Ascending aorta (tissue), 2 donors: ENCODE measurements at regions not wholly inside any gene's neighbourhood (a gene's known extent, or its start where the extent isn't known, plus 50 kb on each side); places are given as distances from the start of the nearest gene placed in this dataset.
"Not testable (repeated sequence)": the region's sequence is repeated elsewhere in the genome, so short reads cannot be mapped to it uniquely, and the experiment has no call there.

Experiments
- DNase-seq, 2 donors: peaks; one replicate each; pipeline ENCODE4 v3.0.0-alpha.2; 2019; ENCODE audit warnings: low spot score in 2 of 2
- H3K27ac ChIP-seq, 2 donors: fragments of 200-600 bp; sonication (generic); one replicate each; pipeline ENCODE4 v1.5.1; 2016 to 2017; ENCODE audit warnings: mild to moderate bottlenecking in 1 of 2
- H3K27me3 ChIP-seq: fragments of 200-600 bp; sonication (generic); one replicate; pipeline ENCODE4 v1.5.1; 2017
- H3K36me3 ChIP-seq, 2 donors: fragments of 200-600 bp; sonication (generic); one replicate each; pipeline ENCODE4 v1.5.1; 2016
- H3K4me1 ChIP-seq, 2 donors: fragments of 200-600 bp; sonication (generic); one replicate each; pipeline ENCODE4 v1.5.1; 2016 to 2017; ENCODE audit warnings: mild to moderate bottlenecking in 1 of 2
- H3K4me3 ChIP-seq, 2 donors: fragments of 200-600 bp; sonication (generic); one replicate each; pipeline ENCODE4 v1.5.1; 2016 to 2017; ENCODE audit warnings: mild to moderate bottlenecking in 1 of 2
- H3K9me3 ChIP-seq, 2 donors: fragments of 200-600 bp; sonication (generic); one replicate each; pipeline ENCODE4 v1.5.1; 2016
- intact Hi-C: fragments of 100-400 bp; cut with DNase I; formaldehyde crosslinking; loops from one replicate; pipeline ENCODE4 v1.15.1; 2023
- TF ChIP-seq, protein P1 (sequence below), 3 experiments: fragments of 200-600 bp in 2 of 3; fragments of 450-650 bp in 1 of 3; sonication (generic) in 2 of 3; IDR thresholded peaks; one replicate each; pipeline ENCODE4 v1.5.1; 2016 to 2019; ENCODE audit warnings: antibody characterized with exemption in 3 of 3, mild to moderate bottlenecking in 1 of 3, moderate library complexity in 1 of 3

GRCh38 chr10:42242135-42242805 lies 396.1 kb downstream of the ZNF33B start:
- no peak for DNase-seq
- no peaks in the 10 kb centered on the region for H3K4me1 ChIP-seq
- H3K4me3 ChIP-seq = no peak overlapping the region
- H3K36me3 ChIP-seq = no peaks in the 10 kb centered on the region
- intact Hi-C loops = no loop called here
- no peaks in the 10 kb centered on the region for H3K27me3 ChIP-seq
- no peaks in the 10 kb centered on the region for H3K9me3 ChIP-seq
- TF ChIP-seq, protein P1, sequence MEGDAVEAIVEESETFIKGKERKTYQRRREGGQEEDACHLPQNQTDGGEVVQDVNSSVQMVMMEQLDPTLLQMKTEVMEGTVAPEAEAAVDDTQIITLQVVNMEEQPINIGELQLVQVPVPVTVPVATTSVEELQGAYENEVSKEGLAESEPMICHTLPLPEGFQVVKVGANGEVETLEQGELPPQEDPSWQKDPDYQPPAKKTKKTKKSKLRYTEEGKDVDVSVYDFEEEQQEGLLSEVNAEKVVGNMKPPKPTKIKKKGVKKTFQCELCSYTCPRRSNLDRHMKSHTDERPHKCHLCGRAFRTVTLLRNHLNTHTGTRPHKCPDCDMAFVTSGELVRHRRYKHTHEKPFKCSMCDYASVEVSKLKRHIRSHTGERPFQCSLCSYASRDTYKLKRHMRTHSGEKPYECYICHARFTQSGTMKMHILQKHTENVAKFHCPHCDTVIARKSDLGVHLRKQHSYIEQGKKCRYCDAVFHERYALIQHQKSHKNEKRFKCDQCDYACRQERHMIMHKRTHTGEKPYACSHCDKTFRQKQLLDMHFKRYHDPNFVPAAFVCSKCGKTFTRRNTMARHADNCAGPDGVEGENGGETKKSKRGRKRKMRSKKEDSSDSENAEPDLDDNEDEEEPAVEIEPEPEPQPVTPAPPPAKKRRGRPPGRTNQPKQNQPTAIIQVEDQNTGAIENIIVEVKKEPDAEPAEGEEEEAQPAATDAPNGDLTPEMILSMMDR (IDR thresholded peaks at IDR 0.05) = no peak
- no peak overlapping the region for H3K27ac ChIP-seq

- H3K4me1 ChIP-seq, DNase-seq, H3K4me3 ChIP-seq, H3K27me3 ChIP-seq, H3K9me3 ChIP-seq, intact Hi-C loops, H3K27ac ChIP-seq, H3K36me3 ChIP-seq: not testable (repeated sequence)
These were observed 402.0 kb downstream of the ZNF33B start for GRCh38 chr10:42236401-42236800.

DNA sequence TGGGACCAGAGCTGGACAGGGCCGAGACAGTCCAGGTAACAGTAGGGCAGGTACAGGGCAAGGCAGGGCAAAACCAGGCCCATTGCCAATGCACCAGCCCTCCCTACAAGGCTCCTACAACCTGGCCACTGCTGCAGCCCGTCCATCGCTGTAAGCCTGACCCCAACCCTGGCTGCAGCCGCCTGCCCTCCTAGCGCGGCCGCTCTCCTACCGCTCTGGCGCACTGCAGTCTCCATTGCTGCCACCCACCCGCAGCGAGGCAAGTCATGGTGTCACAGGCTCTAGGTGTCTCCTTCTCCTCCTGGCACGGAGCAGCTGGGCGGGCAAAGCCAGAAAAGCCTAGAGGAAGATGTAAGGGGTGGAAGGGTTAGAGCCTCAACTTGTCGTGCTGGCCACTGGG lies 402.6 kb downstream of the ZNF33B start:
- intact Hi-C loops, H3K27ac ChIP-seq, H3K36me3 ChIP-seq, H3K9me3 ChIP-seq, DNase-seq, H3K4me3 ChIP-seq, H3K27me3 ChIP-seq, H3K4me1 ChIP-seq: not testable (repeated sequence)

- H3K27me3 ChIP-seq, H3K4me3 ChIP-seq, H3K27ac ChIP-seq, DNase-seq, H3K9me3 ChIP-seq, H3K36me3 ChIP-seq, intact Hi-C loops, H3K4me1 ChIP-seq: not testable (repeated sequence)
These were observed 403.1 kb downstream of the ZNF33B start for GRCh38 chr10:42235241-42235640.

GRCh38 chr10:42234506-42234905 lies 403.9 kb downstream of the ZNF33B start:
- H3K27ac ChIP-seq, H3K4me1 ChIP-seq, intact Hi-C loops, H3K27me3 ChIP-seq, H3K4me3 ChIP-seq, H3K36me3 ChIP-seq, H3K9me3 ChIP-seq, DNase-seq: not testable (repeated sequence)

GRCh38 chr10:42233461-42234206 lies 404.7 kb downstream of the ZNF33B start:
- H3K27ac ChIP-seq, H3K4me1 ChIP-seq, H3K4me3 ChIP-seq, intact Hi-C loops, H3K36me3 ChIP-seq, DNase-seq, H3K9me3 ChIP-seq, H3K27me3 ChIP-seq: not testable (repeated sequence)

- H3K27ac ChIP-seq, H3K36me3 ChIP-seq, H3K4me1 ChIP-seq, intact Hi-C loops, H3K4me3 ChIP-seq, H3K9me3 ChIP-seq, DNase-seq, H3K27me3 ChIP-seq: not testable (repeated sequence)
These were observed 405.4 kb downstream of the ZNF33B start for GRCh38 chr10:42232955-42233354.

- intact Hi-C loops, H3K27ac ChIP-seq, DNase-seq, H3K36me3 ChIP-seq, H3K4me1 ChIP-seq, H3K9me3 ChIP-seq, H3K27me3 ChIP-seq, H3K4me3 ChIP-seq: not testable (repeated sequence)
These were observed 407.6 kb downstream of the ZNF33B start for GRCh38 chr10:42230812-42231211.

DNA sequence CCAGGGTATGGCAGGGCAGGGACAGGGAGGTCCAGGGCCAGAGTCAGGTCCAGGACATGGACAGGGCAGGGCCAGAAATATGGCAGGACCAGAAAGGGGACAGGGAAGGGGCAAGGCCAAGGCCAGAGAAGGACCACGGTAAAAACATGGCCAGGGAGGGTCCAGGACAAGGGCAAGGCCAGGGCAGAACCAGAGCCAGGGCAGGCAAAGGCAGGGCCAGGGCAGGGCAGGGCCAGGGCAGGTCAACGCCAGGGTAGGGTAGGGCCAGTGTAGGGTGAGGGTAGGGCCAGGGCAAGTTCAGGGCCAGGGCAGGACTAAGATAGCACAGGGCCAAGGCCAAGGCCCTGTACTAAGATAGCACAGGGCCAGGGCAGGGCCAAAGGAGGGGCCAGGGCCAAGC lies 408.3 kb downstream of the ZNF33B start:
- H3K27me3 ChIP-seq, DNase-seq, H3K4me1 ChIP-seq, H3K36me3 ChIP-seq, intact Hi-C loops, H3K4me3 ChIP-seq, H3K9me3 ChIP-seq, H3K27ac ChIP-seq: not testable (repeated sequence)

GRCh38 chr10:42227859-42228258 lies 410.5 kb downstream of the ZNF33B start:
- intact Hi-C loops, H3K4me3 ChIP-seq, H3K27me3 ChIP-seq, H3K4me1 ChIP-seq, H3K27ac ChIP-seq, H3K36me3 ChIP-seq, H3K9me3 ChIP-seq, DNase-seq: not testable (repeated sequence)

DNA sequence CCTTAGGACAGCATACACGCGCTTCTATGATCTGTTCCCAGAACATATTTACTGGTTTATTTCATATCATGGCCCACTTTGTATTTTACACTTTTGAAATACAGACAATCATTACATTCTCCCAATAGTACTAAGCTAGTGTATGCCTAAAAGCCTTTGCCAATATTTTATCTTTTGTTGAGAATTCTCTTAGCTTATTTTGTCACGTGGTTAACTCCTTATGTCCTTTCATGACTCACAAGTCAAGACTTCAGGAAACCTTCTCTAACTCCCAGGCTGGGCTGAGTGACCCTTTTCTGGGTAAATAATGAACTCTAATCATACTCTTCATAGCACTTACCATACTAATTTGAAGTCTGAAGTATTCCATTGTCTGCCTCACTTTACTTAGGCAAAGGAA lies 444.8 kb downstream of the ZNF33B start:
- H3K27ac ChIP-seq, H3K4me1 ChIP-seq, DNase-seq, H3K27me3 ChIP-seq, H3K9me3 ChIP-seq, H3K36me3 ChIP-seq, H3K4me3 ChIP-seq, intact Hi-C loops: not testable (repeated sequence)
